GDM1 (cell line): ENCODE measurements at regions not wholly inside any gene's neighbourhood (a gene's known extent, or its start where the extent isn't known, plus 50 kb on each side); places are given as distances from the start of the nearest gene placed in this dataset.
"Not testable (repeated sequence)": the region's sequence is repeated elsewhere in the genome, so short reads cannot be mapped to it uniquely, and the experiment has no call there.

Experiments
- DNase-seq: peaks from one replicate; lab custom pipeline; 2025; lab: John Stamatoyannopoulos, UW

DNA sequence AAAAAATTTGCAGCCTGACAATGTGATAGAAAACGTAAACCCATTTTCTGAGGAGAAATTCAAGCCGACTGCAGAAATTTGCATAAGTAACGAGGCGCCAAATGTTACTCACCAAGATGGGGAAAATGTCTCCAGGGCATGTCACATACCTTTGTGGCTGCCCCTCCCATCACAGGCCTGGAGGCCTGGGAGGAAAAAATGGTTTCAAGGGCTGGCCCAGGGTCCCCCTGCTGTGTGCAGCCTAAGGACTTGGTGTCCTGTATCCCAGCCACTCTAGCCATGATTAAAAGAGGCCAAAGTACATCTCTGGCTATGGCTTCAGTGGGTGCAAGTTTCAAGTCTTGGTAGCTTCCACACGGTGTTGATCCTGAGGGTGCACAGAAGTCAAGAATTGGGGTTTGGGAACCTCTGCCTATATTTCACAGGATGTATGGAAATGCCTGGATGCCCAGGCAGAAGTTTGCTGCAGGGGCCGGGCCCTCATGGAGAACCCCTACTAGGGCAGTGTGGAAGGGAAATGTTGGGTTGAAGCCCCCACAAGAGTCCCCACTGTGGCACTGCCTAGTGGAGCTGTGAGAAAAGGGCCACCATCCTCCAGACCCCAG lies 1842.3 kb downstream of the PCDH9 start:
- DNase-seq, result no peak

DNA sequence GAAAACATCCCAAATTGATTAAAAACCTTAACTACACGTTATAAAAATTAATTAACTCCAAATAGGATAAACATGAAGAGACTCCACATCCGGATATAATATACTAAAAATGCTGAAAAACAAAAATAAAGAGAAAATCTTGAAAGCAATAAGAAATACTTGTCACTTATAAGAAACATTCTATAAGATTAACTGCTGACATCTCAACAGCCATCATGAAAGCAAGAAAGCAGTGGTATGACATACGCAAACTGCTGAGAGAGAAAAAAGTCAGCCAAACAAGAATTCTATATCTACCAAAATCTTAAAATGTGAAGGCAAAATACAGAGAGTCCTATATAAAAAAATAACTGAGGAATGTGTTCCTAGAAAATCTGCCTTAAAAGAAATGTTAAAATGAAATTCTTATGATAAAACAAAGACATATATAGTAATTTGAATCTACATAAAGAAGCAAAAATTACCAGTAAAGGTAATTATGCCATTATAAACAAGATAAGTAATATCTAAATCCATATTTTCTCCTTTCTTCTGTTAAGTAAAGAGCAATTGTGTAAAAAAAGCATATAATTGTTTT lies 1851.1 kb downstream of the PCDH9 start:
- no peak for DNase-seq

DNA sequence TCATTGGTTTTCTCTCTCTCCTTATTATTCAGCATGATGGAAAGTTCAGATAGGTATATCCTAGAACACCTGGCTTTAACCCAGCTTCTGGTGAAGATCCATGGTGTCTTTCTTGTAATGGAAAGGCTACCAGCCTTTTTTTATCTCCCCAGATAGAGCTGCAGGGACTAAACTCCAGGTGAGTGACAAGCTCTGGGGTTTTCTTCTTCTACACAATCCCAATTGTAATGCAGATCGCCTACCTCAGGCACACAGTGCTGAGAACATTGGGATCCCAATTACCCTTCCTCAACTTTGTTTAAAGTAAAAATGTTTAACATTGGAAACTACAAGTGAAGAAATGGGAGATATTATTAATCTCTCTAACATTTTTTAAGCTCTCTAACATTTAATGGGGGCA lies 1851.7 kb downstream of the PCDH9 start:
- DNase-seq, result no peak

DNA sequence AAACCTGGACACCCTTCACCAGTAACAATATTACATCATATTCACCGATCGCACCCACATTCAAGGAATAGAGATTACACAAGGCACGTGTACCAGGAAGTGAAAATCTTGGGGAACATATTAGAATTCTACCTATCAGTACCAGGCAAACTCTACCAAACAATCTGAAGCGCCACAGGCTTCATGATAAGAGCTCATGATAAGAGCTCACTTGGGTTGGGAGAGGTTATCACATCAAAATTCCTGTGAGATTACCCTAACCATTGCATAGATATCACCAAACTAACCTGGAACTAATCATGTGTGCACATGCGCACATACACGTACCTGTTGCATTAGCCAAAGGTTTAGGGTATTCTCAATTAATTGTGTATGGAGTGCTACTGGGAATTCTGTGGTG lies 1861.3 kb downstream of the PCDH9 start:
- no peak for DNase-seq

DNA sequence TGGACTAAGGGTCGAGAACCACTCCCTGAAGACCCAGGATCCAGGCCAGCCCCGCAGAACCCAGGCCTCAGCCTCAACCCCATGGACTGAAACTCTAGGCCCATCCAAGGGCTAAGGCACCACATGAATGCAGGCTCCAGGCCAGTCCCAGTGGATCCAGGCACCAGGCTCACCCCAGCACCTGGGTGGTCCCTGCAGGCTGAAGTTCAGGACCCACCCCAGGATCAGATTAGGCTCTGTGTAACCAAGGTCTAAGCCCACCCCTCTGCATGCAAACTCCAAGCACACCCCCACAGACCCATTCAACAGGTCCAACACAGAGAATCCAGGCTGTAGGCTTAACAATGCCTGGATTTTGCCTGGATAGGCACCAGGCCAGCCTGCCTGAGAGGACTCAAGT lies 1876.2 kb downstream of the PCDH9 start:
- no peak for DNase-seq

DNA sequence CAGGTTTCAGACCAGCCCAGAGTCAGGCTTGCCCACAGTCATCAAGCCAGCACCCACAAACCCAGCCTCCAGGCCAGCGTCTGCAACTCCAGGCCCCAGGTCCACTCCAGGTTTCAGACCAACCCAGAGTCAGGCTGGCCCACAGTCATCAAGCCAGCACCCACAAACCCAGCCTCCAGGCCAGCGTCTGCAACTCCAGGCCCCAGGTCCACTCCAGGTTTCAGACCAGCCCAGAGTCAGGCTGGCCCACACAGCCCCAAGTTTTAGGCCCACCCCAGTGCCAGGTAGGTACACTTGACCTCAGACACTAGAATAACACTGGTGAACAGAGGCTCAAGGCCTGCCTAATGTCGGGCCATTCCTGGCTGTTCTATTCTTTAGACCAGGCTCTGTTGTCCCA lies 1877.0 kb downstream of the PCDH9 start:
- not testable (repeated sequence) for DNase-seq

DNA sequence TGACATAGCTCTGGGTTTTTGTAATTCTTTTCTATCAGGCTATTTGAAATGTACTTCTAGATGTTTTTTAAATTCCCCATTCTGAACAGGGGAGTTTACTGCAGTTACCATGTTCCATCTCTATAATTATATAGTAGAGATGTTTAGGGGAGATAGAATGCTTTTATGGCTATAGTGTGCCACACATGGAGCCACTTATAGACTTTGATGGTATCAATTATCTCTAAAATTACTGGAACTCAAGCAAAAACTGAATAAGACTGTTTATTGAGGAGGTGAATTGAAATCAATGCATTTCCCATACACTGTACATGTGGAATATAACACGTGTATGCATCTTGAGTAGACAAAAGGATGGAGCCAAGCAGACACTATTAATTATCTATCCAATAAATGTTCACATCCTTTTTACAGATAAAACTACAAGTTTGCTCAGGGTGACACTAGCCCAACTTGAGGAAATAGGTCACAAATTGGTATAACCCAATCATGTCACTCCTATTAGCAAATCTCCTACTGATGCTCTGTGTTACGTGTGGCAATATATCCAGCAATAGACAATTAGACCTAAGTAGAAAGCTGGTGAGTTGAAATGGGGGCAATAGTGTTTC lies 1882.6 kb downstream of the PCDH9 start:
- DNase-seq, result no peak

DNA sequence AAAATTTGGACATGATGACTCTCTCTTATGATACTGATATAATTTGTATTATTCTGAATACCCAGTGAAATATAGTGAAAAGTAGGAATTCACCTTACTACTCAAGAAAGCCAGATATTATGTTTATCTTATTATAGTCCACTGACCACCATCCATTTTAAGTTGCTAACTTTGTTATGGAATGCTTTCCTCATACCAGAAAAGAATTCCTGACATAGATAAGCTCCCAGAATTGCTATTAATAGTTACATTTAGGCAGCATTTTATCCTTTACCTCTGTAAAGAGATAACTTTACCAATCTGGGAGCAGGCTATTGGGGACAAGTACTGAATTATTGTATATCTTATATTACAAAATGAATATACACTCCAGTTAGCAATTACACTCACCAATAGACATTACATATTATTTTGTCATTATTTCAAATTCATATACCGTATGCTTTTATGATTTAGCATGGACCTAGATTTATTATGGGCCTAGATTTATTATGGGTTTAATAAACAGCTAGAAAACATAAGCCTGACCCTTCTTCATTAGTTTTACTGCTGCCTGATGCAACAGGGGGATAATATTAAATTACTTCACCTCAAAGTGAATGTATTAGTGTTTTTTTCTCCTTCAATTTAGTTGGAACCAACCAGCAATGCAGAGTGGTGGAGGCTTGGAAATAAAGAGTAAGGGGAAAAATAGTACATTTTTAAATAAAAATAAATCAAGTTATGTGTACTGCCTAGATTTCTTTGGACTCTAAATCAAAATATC lies 1886.1 kb downstream of the PCDH9 start:
- no peak for DNase-seq

DNA sequence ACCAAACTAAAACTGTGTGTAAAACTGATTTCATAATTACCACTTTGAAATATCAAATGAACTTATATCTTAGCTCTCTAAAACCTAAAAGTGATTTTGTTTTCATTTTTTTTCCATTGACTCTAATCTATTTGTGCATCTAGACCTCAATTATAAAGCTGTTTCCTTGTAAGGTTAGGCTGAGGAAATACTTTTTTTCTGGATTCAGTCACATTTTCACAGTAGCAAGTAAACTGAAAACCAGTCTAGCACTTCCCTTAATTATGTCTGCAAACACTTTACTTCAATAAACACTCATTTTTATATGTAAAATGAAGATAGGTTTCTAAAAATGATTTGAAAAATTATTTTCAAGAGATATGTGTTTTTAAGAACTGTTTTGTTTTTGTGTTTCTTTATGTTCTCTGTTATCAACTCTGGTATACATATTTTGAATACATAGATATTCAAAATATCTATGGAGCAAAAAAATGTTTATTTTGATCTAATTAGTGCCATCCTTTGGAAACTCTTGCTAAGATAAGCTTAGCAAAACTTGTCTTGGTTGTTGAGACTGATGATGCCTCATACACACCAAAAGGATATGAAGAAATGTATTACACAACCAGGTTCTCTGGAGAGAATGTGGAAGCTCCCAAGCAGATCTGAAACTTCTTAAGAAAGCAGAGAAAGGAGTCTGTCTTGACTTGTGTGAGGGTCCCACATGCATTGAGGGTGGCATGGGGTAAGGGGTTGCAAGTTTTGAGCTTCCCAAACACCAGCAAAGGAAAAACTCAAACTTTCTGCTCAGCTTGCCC lies 1887.4 kb downstream of the PCDH9 start:
- DNase-seq, result no peak

DNA sequence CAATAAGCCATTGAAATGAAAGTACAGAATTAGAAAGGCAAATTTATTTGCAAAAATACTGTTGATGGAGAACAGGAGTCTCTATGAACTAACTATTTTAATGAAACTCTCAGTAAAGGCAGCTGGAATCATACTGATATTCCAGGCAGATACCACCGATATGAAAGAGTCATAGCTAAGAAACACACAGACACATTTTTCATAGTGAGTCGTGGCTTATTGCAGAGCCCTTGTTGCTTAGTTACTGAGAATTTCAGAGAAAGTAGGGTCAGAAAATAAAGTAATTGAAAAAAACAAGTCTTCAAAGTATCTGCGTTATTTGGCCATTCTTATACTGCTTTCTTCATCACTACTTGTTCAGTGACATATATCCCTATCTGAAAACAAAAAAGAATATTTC lies 1890.9 kb downstream of the PCDH9 start:
- no peak for DNase-seq

DNA sequence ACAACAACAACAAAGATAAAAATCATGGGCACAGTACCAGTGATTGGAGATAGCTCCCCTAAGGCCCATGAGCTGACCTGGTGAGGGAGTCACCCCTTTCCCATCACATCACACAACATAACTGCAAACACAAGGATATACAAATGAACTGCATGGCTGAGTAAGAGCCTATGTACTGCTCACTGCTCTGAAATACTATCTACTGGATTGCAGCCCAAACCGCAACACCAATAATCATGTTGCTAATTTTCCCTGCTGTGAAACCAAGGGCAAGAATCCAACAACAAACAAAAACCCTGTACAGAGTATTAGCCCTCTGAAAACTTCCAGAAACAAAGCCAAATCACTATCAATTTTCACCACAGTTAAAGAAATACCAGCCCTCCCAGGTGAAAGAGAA lies 1893.2 kb downstream of the PCDH9 start:
- no peak for DNase-seq

DNA sequence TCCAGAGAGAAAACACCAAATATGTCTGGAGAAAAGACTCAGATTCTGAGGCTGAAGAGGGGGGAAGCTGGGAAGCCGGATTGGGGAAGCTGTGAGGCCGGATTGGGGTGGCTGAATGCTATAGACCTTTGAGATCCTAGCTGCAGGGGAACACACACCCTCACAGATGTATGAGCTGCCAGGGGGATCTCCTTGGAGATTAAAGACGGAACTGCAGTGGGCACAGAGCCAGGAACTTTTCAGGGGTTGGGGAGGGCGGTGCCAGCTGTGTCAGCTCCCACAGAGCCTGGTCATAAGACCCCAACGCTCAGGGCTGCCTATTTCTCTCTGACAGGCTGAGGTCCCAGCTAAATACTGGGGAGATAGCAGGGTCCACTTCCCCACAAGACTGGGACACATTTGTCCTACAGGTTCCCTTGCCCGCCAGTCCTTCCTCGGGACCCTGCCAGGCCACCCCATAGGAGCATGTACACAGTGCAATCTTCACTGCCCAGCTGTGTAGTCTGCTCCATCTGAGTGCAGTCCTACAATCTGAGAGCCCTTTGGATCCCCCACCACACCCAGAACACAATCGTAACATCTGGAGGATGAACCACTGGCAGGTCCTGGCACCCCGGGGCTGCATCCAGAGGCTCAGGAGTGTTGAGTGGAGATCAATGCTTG lies 1893.9 kb downstream of the PCDH9 start:
- DNase-seq, result no peak

DNA sequence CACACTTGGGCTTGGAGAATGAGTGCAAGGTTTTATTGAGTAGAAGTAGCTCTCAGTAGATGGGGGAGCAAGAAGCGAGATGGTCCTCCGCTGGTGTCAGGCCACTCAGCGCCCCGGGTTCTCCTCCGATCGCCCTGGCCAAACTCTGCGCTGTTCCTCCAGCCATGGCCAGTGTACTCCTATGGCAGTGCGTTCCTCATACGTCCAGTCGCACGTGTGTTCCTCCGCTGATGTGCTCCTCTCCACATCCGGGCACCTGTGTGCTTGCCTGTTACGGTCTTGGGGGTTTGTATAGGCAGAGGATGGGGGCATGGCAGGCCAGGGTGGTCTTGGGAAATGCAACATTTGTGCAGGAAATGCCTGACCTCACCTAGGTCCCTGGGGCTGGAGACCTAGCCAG lies 1899.4 kb downstream of the PCDH9 start:
- no peak for DNase-seq

DNA sequence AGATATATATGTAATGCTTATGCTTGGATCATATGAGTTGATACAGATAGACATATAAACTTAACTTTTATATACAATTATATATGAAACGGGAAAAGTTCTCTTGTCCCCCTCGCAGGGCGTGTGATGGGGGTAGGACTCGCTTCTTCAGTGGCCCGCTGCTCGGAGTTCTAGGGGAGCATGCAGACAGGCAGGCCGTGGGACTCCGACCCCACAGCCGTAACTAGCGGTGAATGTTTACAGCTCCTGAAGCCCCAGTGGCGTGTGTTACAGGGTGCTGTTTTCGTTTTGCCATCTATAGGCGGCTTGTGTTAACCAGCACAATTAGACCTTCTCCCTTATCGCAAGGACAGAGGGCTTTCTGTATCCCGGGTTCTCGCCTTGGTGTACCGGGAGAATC lies 1899.8 kb downstream of the PCDH9 start:
- no peak for DNase-seq

DNA sequence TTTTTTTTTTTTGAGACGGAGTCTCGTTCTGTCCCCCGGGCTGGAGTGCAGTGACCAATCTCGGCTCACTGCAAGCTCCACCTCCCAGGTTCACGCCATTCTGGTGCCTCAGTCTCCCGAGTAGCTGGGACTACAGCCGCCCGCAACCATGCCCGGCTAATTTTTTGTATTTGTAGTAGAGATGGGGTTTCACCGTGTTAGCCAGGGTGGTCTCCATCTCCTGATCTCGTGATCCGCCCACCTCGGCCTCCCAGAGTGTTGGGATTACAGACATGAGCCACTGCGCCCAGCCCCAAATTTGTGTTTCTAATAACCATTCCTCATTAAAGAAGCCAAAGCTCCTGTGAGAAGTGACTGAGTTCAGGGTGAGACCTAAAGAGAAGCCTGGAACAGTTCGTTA lies 1906.9 kb downstream of the PCDH9 start:
- DNase-seq, result not testable (repeated sequence)

DNA sequence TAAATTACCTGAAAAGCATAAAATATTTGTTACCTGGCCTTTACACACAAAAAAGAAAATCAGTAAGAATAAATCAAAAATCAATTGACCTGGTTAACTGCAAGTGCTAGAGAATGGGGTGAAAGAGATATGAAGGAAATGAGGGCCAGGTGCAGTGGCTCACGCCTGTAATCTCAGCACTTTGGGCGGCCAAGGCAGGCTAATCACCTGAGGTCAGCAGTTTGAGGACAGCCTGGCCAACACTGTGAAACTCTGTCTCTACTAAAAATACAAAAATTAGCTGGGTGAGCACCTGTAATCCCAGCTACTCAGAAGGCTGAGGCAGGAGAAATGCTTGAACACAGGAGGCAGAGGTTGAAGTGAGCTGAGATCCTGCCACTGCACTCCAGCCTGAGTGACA lies 1908.7 kb downstream of the PCDH9 start:
- DNase-seq, result not testable (repeated sequence)

DNA sequence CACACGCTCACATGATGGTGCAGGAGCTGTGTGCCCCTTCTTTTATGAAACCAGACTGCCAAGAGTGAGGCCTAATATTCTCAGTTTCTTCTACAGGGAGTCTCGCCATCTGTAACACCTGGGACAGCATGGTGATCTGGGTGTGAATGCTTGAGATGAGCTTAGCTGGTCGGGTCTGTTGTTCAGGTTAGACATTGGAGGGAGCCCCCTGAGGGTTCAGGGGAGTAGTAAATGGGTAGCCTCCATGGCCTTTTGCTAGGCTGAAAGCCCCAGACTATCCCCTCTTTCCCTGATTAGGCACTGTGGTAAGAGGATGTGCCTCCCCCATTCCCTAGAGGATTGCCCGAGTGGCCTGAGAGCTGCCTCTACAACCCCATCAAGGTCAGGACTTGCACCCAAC lies 1916.1 kb downstream of the PCDH9 start:
- DNase-seq, result no peak

DNA sequence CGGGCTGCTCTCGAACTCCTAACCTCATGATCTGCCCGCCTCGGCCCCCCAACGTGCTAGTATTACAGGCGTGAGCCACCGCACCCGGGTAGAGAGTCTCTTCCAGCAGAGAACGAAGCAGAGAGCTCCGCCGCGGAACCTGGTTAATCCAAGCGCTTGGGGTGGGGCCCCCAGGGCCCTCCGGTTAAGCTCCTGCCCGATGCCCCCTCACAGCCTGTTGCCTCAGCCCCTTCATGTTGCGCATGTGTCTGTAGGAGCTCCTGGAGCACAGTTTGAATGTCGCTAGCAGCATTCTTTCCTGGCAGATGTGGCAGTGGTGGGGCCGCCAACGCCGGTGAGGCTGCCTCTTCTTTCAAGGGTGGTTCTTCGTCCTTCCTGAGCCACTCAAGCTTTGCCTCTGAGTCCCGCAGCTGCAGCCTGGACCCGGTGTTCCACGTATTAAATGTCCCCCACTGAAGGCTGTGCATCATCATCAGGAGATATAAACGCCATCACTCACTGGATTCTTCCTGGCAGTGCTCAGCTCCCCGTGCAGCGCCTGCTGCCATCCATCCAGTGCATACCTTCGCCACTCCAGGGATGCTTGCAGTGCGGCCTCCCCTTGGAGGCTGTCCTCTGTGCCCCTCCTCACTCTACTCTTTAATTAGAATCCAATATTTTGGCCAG lies 1919.3 kb downstream of the PCDH9 start:
- DNase-seq, result no peak

DNA sequence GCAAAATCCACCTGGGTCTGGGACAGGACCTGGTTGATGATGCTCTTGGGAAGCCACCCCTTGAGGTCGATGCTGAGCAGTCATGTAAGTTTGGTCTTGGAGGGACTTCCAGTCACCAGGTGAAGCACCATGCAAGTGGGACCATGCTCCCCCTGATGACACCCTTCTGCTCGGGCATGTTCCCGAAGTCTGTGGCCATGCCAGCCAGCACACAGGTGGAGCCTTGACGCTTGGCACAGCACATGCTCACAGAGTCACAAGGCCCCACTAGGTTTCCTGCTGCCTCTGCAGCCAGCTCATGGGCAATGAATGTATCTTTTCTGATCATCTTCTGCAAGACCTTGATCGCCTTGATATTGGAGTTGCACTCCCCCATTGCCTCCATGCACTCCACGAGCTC lies 1920.2 kb downstream of the PCDH9 start:
- no peak for DNase-seq

DNA sequence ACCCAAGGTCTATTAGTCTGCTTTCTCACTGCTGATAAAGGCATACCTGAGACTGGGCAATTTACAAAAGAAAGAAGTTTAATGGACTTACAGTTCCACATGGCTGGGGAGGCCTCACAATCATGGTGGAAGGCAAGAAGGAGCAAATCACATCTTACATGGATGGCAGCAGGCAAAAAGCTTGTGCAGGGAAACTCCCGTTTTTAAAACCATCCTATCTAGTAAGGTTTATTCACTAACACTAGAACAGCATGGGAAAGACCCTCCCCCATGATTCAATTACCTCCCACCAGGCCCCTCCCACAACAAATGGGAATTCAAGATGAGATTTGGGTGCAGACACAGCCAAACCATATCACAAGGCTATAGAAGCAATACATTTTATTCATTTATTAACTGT lies 1921.4 kb downstream of the PCDH9 start:
- DNase-seq, result not testable (repeated sequence)

DNA sequence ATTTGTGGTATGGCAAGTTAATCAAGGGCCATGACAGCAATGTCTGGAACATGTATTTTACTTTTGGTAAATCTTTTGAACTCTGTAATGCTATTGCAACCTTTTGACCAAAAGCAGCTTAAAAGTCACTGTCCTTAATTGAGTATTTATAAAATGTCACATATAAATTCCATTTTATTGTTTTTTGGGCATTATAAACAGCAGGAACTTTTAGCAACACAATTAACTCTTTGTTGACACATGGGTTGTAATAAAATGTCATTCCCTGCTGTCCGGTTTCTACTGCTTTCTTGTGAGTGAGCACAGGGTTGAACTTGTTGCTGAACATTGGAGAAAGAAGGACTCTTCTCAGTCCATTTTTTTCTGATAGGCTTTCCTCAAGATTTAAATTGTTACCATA lies 1923.1 kb downstream of the PCDH9 start:
- no peak for DNase-seq
